ENCODE measurements at regions not wholly inside any gene's neighbourhood (a gene's known extent, or its start where the extent isn't known, plus 50 kb on each side); places are given as distances from the start of the nearest gene placed in this dataset.

- no peak for DNase-seq (ENCODE audit: low read depth)
Measured at GRCh38 chr17:77907497-77908461, 50.7 kb upstream of the TNRC6C start.

GRCh38 chr17:77908501-77908900 is 50.0 kb upstream of the TNRC6C start:
- no peak for DNase-seq (ENCODE audit: low read depth)
